Activated T-cell treated with anti-CD3 and anti-CD28 coated beads, Interleukin-2, amount 50 U/mL, for 24 hours (primary cell): ENCODE measurements at regions not wholly inside any gene's neighbourhood (a gene's known extent, or its start where the extent isn't known, plus 50 kb on each side); places are given as distances from the start of the nearest gene placed in this dataset.

Experiments
- DNase-seq: peaks from one replicate; pipeline ENCODE4 v3.0.0-alpha.2; 2020
- H3K27ac Mint-ChIP-seq: 2 replicates; pipeline ENCODE4 v1.8.0; 2020; ENCODE audit warnings: mild to moderate bottlenecking, mixed read lengths
- H3K27me3 Mint-ChIP-seq: 2 replicates; pipeline ENCODE4 v1.8.0; 2020; ENCODE audit warnings: mixed read lengths
- H3K36me3 Mint-ChIP-seq: 2 replicates; pipeline ENCODE4 v1.8.0; 2020; ENCODE audit warnings: low read depth, mixed read lengths
- H3K4me1 Mint-ChIP-seq: 2 replicates; pipeline ENCODE4 v1.8.0; 2020; ENCODE audit warnings: low read depth, mixed read lengths
- H3K4me3 Mint-ChIP-seq: 2 replicates; pipeline ENCODE4 v1.8.0; 2020; ENCODE audit warnings: mild to moderate bottlenecking, moderate library complexity, mixed read lengths
- H3K9me3 Mint-ChIP-seq: 2 replicates; pipeline ENCODE4 v1.8.0; 2020; ENCODE audit warnings: mixed read lengths

- Mint-ChIP-seq H3K27me3 (peaks cover 3% of the 10 kb centered on the region), H3K4me3 (no peak overlapping the region), H3K36me3 (no peaks in the 10 kb centered on the region), H3K27ac (no peak overlapping the region), H3K4me1 (no peaks in the 10 kb centered on the region), H3K9me3 (no peaks in the 10 kb centered on the region)
- no peak for DNase-seq
Measured at GRCh38 chr19:28915737-28916460, 297.1 kb downstream of the UQCRFS1 start.

- no peak for DNase-seq
- H3K27ac Mint-ChIP-seq, result no peak overlapping the region
- H3K27me3 Mint-ChIP-seq, result no peaks in the 10 kb centered on the region
- no peak overlapping the region for H3K4me3 Mint-ChIP-seq
- H3K9me3 Mint-ChIP-seq, result no peaks in the 10 kb centered on the region
- no peaks in the 10 kb centered on the region for H3K36me3 Mint-ChIP-seq
- H3K4me1 Mint-ChIP-seq, result no peaks in the 10 kb centered on the region
Measured at GRCh38 chr19:28915202-28915601, 297.7 kb downstream of the UQCRFS1 start.

- Mint-ChIP-seq H3K4me3 (no peak overlapping the region), H3K4me1 (no peaks in the 10 kb centered on the region), H3K9me3 (no peaks in the 10 kb centered on the region), H3K36me3 (no peaks in the 10 kb centered on the region), H3K27ac (no peak overlapping the region), H3K27me3 (no peaks in the 10 kb centered on the region)
- no peak for DNase-seq
Measured at GRCh38 chr19:28914173-28914572, 298.8 kb downstream of the UQCRFS1 start.

- H3K9me3 Mint-ChIP-seq, result no peaks in the 10 kb centered on the region
- H3K4me1 Mint-ChIP-seq, result no peaks in the 10 kb centered on the region
- no peak overlapping the region for H3K27ac Mint-ChIP-seq
- H3K4me3 Mint-ChIP-seq, result no peak overlapping the region
- DNase-seq, result no peak
- no peaks in the 10 kb centered on the region for H3K36me3 Mint-ChIP-seq
- no peaks in the 10 kb centered on the region for H3K27me3 Mint-ChIP-seq
Measured at GRCh38 chr19:28913626-28914025, 299.3 kb downstream of the UQCRFS1 start.

GRCh38 chr19:28908941-28909340 lies 304.0 kb downstream of the UQCRFS1 start:
- H3K36me3 Mint-ChIP-seq, result no peaks in the 10 kb centered on the region
- H3K4me1 Mint-ChIP-seq, result no peaks in the 10 kb centered on the region
- no peak overlapping the region for H3K27ac Mint-ChIP-seq
- DNase-seq, result no peak
- H3K4me3 Mint-ChIP-seq, result no peak overlapping the region
- H3K27me3 Mint-ChIP-seq, result no peaks in the 10 kb centered on the region
- no peaks in the 10 kb centered on the region for H3K9me3 Mint-ChIP-seq

GRCh38 chr19:28907534-28907933 lies 305.4 kb downstream of the UQCRFS1 start:
- DNase-seq, result no peak
- Mint-ChIP-seq H3K4me3 (no peak overlapping the region), H3K4me1 (no peaks in the 10 kb centered on the region), H3K27ac (no peak overlapping the region), H3K36me3 (no peaks in the 10 kb centered on the region), H3K9me3 (no peaks in the 10 kb centered on the region), H3K27me3 (no peaks in the 10 kb centered on the region)

- Mint-ChIP-seq H3K27ac (no peak overlapping the region), H3K9me3 (no peaks in the 10 kb centered on the region), H3K27me3 (no peaks in the 10 kb centered on the region), H3K36me3 (no peaks in the 10 kb centered on the region), H3K4me3 (no peak overlapping the region), H3K4me1 (no peaks in the 10 kb centered on the region)
- DNase-seq, result no peak
Measured at GRCh38 chr19:28905996-28906395, 307.0 kb downstream of the UQCRFS1 start.

- Mint-ChIP-seq H3K27ac (no peak overlapping the region), H3K4me3 (no peak overlapping the region), H3K9me3 (no peaks in the 10 kb centered on the region), H3K4me1 (no peaks in the 10 kb centered on the region), H3K27me3 (no peaks in the 10 kb centered on the region), H3K36me3 (no peaks in the 10 kb centered on the region)
- DNase-seq, result no peak
Measured at GRCh38 chr19:28899703-28900102, 313.2 kb downstream of the UQCRFS1 start.

GRCh38 chr19:28898249-28898648 lies 314.7 kb downstream of the UQCRFS1 start:
- DNase-seq, result no peak
- H3K4me3 Mint-ChIP-seq, result no peak overlapping the region
- H3K27me3 Mint-ChIP-seq, result no peaks in the 10 kb centered on the region
- no peaks in the 10 kb centered on the region for H3K9me3 Mint-ChIP-seq
- no peaks in the 10 kb centered on the region for H3K36me3 Mint-ChIP-seq
- H3K4me1 Mint-ChIP-seq, result no peaks in the 10 kb centered on the region
- no peak overlapping the region for H3K27ac Mint-ChIP-seq

GRCh38 chr19:28889941-28890670 lies 322.8 kb downstream of the UQCRFS1 start:
- peaks cover 3% of the 10 kb centered on the region for H3K27me3 Mint-ChIP-seq
- H3K4me3 Mint-ChIP-seq, result no peak overlapping the region
- H3K36me3 Mint-ChIP-seq, result no peaks in the 10 kb centered on the region
- DNase-seq, result no peak
- H3K4me1 Mint-ChIP-seq, result no peaks in the 10 kb centered on the region
- no peak overlapping the region for H3K27ac Mint-ChIP-seq
- no peaks in the 10 kb centered on the region for H3K9me3 Mint-ChIP-seq

GRCh38 chr19:28887920-28888618 lies 324.9 kb downstream of the UQCRFS1 start:
- Mint-ChIP-seq H3K27ac (no peak overlapping the region), H3K4me3 (no peak overlapping the region), H3K4me1 (no peaks in the 10 kb centered on the region), H3K27me3 (peaks cover 3% of the 10 kb centered on the region), H3K36me3 (no peaks in the 10 kb centered on the region), H3K9me3 (no peaks in the 10 kb centered on the region)
- DNase-seq, result no peak

- H3K9me3 Mint-ChIP-seq, result no peaks in the 10 kb centered on the region
- H3K4me3 Mint-ChIP-seq, result no peak overlapping the region
- no peaks in the 10 kb centered on the region for H3K4me1 Mint-ChIP-seq
- no peak for DNase-seq
- H3K27ac Mint-ChIP-seq, result no peak overlapping the region
- H3K36me3 Mint-ChIP-seq, result no peaks in the 10 kb centered on the region
- H3K27me3 Mint-ChIP-seq, result peaks cover 6% of the 10 kb centered on the region
Measured at GRCh38 chr19:28886708-28887107, 326.2 kb downstream of the UQCRFS1 start.

- Mint-ChIP-seq H3K36me3 (no peaks in the 10 kb centered on the region), H3K4me1 (no peaks in the 10 kb centered on the region), H3K27me3 (peaks cover 6% of the 10 kb centered on the region), H3K9me3 (no peaks in the 10 kb centered on the region), H3K27ac (no peak overlapping the region), H3K4me3 (no peak overlapping the region)
- no peak for DNase-seq
Measured at GRCh38 chr19:28885965-28886364, 327.0 kb downstream of the UQCRFS1 start.

- H3K27ac Mint-ChIP-seq, result no peak overlapping the region
- no peak for DNase-seq
- no peaks in the 10 kb centered on the region for H3K36me3 Mint-ChIP-seq
- no peak overlapping the region for H3K4me3 Mint-ChIP-seq
- H3K9me3 Mint-ChIP-seq, result no peaks in the 10 kb centered on the region
- H3K27me3 Mint-ChIP-seq, result peaks cover 6% of the 10 kb centered on the region
- no peaks in the 10 kb centered on the region for H3K4me1 Mint-ChIP-seq
Measured at GRCh38 chr19:28884786-28885476, 328.0 kb downstream of the UQCRFS1 start.
